Stimulated activated CD4-positive, alpha-beta T cell treated with anti-CD3 and anti-CD28 coated beads, Interleukin-12 subunit alpha, Interleukin-12 subunit beta, amount 100 ng/mL, for 48 hours (primary cell): ENCODE measurements at regions not wholly inside any gene's neighbourhood (a gene's known extent, or its start where the extent isn't known, plus 50 kb on each side); places are given as distances from the start of the nearest gene placed in this dataset.

Source experiments
- DNase-seq, 3 donors: peaks; one replicate each; pipeline ENCODE4 v3.0.0-alpha.2; 2020; ENCODE audit warnings: low read depth in 2 of 3, low spot score in 1 of 3

DNA sequence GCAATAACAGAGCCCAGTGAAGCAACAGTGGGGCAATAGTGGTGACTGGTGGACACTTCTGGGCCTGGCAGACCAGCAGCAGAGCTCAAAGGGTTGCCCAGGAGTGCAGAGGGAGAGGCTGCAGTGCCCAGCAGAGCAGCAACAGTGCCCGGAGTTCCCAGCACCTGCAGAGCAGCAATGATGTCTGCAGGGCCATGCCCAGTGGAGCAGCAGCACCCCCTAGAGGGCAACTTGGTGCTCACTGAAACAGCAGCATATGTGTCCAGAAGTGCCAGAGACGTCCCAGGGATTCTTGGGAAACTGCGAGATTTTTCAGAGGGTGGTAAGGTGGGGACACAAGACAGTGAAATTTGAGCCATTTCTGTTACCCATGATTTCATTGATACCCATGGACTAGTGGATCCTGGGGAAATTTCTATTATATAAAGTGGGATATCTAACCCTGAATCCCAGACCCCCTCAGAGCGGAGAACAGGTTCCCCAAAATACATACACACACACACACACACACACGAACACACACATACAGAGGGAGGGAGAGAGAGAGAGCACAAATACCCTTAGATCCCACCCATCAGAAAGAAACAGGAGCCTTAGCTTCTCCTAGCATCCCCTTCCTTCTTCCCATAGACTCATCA lies 156.9 kb upstream of the GJB5 start:
- peak; percentile 28 to 58 (median 37) for DNase-seq

DNA sequence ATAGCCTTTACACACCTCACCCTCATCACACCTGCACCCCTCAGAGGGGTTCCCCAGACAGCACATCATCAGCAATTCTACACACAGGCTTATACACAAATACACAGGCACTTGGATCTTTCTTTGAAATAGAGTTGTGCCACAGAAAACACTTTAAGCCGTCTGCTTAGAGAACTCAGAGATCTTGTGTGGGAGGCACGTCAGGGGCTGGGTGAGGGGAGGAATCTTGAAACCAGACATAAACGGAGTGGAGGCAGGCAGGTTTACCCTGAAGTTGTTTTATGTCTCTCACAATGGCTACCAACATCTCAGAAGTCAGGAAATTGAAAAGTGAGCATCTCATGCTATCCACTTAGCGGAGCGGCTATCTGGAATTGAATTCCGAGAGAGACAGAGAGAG lies 151.9 kb upstream of the GJB5 start:
- no peak for DNase-seq

DNA sequence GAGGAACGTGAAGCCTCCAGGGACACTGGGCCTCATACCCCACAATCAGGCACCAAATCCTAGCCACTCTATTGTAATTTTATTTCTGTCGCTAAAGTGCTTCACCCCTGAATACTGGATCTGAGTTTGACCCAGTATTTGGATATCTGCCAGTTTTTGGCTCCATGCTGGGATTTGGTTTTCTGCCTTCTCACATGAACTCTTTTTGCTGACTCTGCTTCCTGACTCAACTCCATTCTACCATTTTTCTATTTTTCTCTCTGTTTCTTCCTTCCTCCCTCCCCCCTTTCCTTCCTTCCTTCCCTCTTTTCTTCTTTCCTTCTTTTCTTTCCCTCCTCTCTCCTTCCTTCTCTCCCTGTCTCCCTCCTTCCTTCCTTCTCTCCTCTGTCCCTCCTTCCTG lies 151.3 kb upstream of the GJB5 start:
- no peak for DNase-seq

DNA sequence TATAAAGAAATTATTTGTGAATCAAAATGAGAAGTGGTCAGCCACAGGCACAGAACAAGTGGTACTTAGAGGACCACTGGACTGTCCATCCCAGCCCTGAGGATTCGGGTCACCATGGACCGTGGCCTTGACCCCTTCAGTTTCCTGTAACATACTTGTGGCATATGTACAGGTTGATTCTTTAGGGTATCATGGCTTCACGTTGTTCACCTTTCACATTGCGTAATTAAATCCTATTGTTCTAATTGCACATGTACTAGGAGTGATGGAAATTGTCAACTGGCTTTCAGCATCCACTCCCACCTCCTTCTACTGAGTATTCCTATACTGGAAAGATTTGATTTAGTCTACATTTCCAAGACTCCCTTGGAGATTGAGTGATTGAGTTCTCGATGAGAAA lies 148.3 kb upstream of the GJB5 start:
- DNase-seq = no peak

DNA sequence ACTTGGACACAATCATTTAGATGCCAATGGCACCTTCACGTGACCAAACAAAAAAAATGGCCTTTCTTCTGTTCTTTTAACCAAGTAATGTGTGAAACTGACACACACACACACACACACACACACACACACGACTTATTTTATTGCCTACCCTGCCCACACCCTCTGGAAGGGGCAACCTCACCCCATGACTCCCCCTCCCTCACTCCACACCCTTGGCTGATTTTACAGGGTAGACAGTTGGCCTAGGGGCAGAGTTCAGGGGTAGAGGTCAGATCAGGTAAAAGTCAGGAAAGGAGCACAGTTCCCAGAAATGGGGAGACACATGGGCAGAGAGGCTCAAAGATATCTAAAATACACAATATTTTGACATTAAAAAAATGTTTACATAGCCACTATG lies 144.8 kb upstream of the GJB5 start:
- no peak for DNase-seq

DNA sequence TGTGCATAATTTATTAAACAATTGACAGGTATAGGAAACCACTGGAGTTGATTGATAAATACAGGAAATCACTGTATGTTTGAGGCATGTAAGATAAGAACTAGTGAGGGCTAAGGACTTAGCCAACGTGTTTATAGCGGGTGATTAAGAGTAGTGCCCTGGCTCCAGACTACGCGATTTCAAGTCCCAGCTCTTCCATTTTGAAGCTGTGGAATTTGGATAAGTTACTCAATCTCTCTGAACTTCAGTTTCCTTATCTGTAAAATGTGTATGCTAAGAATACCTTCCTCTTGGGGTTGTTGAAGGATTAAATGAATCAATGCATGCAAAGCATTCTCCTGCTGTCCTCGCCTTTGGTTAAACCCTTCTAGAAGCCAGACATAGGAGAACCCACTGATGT lies 143.3 kb upstream of the GJB5 start:
- no peak for DNase-seq

DNA sequence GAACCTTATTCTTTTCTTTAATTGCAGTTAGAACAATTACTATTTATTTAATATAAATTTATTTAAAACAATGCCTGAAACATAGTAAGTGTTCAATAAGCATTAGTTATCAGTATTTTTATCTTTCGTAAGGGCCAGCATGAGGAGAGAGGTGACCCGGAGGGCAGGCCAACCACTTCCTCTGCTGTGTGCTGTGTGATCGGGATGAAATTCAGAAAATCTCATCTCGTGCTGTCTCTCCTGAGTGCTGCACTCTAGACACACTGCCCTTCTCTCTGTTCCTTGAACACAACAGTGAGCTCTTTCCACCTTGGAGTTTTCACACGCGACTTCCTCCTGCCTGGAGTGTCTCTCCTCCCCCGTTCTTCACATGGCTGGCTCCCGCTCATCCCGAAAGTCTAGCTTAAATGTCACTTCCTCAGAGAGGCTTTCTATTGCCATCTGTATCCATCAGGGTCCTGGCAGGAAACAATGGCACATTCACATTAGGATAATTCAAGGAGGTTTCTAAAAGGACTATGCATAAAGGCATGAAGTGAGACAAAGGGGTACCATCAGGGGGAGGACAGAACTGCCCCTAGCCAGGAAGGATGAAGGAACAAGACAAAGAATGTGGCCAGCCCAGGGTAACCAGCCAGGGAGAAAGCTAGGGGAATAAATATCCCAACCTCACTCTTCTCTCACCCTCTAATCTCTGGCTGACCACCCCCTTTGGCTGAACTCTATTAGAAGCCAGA lies 142.6 kb upstream of the GJB5 start:
- DNase-seq = no peak

DNA sequence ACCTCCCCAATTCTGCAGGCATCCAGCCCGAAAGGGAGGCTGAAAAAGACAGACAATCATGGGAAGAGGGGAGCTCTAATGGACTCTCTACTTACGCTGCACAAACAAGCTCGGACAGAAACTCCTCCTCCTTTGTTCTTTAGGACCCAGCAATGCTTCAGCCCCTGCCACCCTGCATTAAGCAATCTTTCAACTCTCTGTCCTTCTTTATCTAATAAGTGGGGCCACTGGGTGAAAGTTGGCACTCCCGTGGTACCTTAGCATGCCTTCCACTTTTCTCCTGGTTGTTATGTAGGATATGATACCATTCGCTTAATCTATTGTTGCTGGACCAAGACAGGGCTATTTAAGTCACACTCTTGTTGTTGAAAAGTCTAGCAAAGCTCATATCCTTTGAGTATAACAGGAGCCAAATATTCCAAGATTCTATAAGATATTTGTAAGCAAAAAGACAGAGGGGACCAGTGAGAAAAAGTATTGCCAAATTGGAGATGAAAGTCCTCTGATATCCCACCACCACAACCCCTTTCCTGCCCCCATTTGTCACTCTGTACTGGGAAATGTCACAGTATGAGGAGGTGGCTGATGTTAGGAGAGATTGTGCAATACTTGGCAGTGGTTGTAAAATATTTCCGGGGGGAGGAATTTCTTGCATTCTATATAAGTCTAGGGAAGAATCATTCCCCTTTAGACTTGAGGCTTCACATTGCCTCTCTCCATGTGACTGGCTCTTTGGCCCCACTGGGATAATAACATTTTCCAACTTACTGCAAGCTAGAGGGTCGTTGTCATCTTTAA lies 137.3 kb upstream of the GJB5 start:
- no peak for DNase-seq

DNA sequence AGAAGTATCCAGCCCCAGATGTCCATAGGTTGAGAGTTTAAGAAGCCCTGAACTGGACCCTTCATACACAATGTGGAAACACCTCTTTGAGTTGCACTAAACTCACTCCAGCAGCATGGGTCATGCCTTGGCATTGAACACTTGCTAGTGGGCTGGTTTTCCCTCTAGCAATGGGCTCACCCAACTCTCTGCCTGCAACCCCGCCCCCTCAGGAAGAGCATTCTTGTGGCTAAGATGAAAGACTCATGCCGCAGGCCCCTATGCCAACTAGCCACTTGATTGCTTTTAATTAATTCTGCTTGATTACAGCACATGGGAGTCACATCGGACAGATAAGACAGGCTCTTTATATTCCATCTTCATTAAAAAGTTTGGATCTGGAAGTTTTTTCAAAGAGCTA lies 136.5 kb upstream of the GJB5 start:
- DNase-seq = no peak

DNA sequence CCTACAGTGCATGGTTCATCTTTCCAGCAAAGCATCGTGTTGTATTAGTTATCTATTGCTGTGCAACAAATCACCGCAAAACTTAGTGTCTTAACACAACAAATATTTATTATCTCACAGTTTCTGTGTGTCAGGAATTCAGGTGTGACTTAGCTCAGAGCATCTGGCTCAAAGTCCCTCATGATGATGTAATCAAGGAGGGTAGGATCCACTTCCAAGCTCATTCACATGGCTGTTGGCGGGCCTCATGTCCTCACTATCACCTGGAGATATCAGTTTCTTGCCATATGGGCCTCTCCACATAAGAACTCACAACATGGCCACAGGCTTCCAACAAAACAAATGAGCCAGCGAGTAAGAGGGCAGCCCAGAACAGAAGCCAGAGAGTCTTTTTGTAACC lies 135.6 kb upstream of the GJB5 start:
- DNase-seq = no peak

DNA sequence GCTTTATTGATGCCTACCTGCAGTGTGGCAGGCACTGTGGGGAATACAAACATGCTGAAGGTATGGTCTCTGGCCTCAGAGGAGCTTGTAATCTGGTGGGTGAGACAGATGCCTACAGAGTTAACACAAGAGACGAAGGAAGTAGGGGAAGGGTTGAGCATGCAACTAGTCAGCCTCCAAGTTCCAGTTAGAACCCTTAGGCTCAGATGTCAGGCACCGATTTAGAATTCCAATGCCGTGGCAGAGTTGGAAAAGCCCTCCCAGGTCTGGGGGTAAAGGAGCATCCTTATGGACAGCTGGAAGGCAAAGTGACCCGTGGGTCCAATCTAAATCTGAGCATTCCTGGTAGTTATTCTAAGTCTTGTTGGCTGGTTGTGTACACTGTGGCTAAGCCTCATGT lies 132.9 kb upstream of the GJB5 start:
- no peak for DNase-seq

DNA sequence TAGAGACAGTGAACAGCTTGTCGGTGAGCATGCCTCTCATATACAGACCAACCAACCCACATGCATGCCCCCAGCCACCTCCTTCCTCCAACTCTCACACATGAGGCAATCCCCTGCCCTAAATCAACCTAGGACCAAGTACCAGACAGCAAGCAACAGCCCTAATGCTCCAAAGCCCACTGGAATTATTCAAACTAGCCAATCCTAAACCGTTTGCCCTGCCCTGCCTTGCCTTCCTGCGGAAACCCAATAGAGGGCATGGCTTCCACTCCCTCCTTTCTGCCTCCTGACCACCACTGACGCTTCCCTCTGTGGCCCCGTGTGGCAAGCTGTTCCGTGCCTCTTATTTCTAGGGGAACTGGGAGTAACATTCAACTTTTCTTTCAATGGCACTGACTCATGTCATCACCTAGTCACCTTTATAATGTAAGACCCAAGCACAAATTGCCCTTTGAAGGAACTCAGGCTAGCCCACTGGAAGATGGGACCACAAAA lies 129.3 kb upstream of the GJB5 start:
- no peak for DNase-seq

DNA sequence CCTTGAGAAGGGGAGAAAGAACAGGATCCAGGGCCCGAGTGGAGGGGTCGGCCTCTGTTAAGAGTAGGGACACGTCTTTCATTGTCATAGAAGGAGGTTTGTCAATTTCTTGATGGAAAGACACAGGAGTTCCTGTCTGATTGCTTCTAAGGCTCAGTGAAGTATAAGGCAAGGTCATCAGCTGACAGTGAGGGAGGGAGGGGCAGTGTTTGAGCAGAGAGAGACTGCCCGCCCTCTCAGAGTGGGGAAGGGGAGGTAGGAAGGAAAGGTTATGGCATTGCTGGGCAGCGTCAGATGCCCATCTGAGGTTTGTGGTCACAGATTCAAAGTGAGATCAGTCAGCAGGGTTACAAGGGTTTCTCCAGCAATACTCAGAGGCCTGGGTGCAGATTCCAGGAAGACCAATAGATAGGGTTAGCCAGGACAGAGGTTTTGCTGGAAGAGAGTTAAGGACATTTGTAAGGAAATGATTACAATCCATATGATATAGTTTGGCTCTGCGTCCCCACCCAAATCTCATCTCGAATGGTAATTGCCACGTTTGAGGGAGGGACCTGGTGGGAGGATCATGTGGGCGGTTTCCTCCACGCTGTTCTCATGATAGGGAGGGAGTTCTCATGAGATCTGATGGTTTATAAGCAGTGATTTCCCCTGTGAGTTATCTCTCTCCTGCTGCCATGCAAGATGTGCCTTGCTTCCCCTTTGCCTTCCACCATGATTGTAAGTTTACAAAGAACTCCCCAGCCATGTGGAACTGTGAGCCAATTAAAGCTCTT lies 127.2 kb upstream of the GJB5 start:
- no peak for DNase-seq

DNA sequence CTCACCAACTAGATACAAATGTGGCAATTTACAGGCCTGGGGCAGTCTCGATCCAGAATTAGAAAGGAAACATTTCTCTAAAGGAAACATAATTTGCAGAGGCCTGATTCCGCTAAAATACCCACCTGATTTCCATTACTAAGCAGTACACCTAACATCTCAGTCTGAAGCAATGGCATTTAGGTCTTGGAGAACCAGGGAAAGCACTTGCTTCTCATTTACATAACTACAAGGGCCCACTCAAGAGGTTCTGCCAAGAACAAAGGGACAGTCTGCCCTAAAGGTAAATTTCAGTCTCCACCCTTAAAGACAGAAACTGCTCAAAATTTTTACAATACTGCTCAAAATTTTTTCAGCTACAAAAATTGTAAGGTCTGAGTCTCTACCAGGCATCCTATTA lies 123.7 kb upstream of the GJB5 start:
- DNase-seq = no peak

DNA sequence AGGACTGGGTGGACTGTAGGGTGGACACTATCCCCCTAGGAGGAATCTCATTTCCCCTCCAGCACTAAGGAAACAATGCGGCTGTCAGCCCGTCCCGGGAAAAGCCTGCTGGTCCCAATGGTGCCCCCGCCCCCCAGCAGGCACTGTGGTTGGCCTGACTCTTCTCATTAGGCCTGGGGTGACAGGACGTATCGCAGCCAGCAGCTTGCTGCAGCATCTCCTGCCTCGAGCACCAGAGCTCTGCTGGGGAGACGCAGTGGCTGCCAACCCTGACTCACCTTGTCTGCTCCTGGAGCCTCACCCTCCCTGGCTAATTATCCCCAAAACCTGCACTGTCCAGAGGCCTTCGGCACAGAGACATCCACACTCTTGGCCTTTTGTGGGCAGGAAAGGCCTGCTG lies 115.1 kb upstream of the GJB5 start:
- no peak for DNase-seq

DNA sequence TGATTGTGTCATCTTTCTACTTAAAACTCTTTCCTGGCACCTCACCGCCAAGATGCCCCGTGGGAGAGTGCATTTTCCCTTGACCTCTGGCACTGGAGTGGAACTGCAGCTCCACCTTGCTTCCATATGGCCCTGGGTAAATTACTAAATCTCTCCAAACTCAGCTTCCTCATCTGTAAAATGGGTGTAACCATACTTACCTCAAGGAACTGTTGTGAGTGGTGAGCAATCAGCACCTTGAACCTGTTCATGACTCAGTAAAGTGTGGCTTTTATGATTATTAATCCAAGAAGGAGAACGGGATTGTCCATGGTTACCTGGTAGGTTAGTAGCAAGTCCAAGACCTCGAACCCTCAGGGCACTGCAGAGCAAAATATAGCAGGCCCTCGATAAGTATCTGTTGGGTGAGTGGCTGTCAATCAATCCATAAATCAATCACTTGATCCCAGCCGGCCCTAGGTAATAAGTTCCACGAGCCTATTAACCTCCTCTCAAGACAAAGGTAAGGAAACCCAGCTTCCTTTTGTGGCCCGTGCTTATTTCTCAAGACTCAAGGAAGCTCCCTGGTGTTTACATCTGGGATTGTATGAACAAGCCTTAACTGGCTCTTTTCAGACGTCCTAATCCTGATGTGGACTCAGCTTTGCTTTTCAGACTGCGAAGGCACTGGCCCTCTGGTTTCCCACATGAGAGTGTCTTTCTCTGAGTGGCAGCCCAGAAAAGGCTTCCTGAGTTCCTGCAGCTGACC lies 114.0 kb upstream of the GJB5 start:
- DNase-seq = no peak

DNA sequence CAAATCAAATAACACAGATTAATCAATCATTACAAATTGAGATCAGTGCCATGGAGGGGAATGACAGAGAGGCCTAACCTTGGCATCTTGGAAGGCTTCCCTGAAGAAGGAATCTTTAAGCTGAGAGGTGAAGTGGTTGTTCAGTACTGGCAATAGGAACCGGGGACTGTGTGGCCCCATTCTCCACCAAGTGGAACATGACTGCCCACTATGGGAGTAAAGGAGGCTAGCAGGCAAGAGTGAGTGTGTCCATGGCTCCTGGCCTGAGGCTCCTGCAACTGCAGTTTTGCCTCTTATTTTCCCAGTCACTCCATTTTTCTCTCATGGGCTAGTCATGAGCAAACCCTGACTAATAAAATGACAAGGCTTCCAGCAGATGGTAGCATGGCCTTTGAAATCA lies 112.2 kb upstream of the GJB5 start:
- no peak for DNase-seq

DNA sequence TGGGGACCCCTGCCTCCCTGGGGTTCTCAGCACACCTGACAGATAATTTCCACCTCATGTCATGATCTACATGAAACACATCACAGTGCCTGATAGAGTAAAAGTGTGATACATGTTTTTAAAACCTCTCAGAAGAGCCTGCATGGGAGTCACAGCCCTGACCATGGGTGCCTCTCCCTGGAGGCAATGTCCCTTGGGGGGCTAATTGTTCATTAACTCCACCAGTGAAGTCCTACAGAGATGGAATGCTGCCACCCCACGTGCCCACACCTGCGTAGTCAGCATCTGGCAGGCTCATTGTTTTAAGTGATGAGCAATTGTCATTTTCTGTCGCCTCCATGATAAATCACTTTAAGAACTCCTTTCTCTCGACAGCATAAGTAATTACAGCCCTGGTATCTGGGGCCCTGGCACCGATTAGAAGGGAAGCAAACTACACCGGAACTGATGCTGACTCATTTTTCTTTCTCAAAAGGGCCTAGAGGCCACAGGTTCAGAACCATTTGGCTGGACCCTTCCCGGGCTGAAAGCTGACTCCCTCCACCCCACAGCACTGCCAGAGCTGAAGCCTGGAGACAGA lies 109.6 kb upstream of the GJB5 start:
- DNase-seq = no peak

DNA sequence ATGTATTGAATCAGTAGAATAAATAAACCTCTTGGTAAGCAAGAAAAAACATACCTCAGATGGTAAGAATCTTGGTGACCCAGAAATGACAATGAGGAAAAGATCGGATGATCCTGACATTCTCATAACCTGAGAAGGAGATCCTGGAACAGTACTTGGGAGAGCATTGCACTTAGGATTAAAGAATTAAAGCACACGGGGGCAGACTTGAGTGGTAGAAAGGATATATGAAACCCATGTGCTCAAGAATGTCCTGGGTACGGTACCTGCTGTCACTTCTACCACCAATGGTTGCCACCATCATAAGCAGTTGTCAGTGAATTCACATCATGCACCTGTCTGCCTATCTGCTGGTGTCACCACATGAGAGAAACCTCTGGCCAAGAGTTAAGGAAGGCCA lies 108.9 kb upstream of the GJB5 start:
- DNase-seq = no peak

DNA sequence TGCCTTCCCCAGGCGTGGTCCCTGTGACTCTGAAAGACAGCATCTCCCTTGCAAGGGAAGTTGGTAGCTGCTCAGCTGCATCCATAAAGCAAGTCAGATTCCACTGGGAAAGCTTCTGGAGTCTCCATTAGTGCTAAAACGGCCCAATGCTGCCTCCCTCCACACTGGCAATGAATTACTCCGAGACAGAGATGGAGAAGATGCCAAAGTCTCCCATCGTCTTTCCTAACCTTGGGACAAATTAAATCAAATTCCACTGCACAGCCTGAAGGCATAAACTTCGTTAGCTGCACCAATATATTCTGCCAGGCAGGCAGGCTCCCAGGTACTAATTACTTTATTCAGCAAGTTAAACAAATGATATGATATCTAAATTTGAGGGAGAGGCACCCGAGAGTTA lies 106.3 kb upstream of the GJB5 start:
- DNase-seq = no peak
